Neural progenitor cell (in vitro differentiated cells): ENCODE measurements at regions not wholly inside any gene's neighbourhood (a gene's known extent, or its start where the extent isn't known, plus 50 kb on each side); places are given as distances from the start of the nearest gene placed in this dataset.

Experiments
- DNase-seq: peaks from one replicate; pipeline ENCODE4 v3.0.0-alpha.2; 2016; ENCODE audit warnings: low spot score
- H2AFZ ChIP-seq: fragments of 200-600 bp; sonication (generic); replicated peaks from 2 replicates; pipeline ENCODE4 v1.6.1; 2016; ENCODE audit warnings: antibody characterized with exemption
- H3F3A ChIP-seq: fragments of 200-600 bp; sonication (generic); 2 replicates; pipeline ENCODE4 v1.6.1; 2016; ENCODE audit warnings: antibody characterized with exemption, low read depth
- H3K27ac ChIP-seq: fragments of 200-600 bp; sonication (generic); 2 replicates; pipeline ENCODE4 v1.5.1; 2016; ENCODE audit warnings: mild to moderate bottlenecking
- H3K27me3 ChIP-seq: fragments of 200-600 bp; sonication (generic); 2 replicates; pipeline ENCODE4 v1.6.1; 2016; ENCODE audit warnings: mild to moderate bottlenecking, moderate library complexity
- H3K36me3 ChIP-seq: fragments of 200-600 bp; sonication (generic); 2 replicates; pipeline ENCODE4 v1.5.1; 2016
- H3K4me1 ChIP-seq: fragments of 200-600 bp; sonication (generic); 2 replicates; pipeline ENCODE4 v1.6.1; 2016; ENCODE audit warnings: mixed run types
- H3K4me2 ChIP-seq: fragments of 200-600 bp; sonication (generic); 2 replicates; pipeline ENCODE4 v1.6.1; 2016
- H3K4me3 ChIP-seq: fragments of 200-600 bp; sonication (generic); 2 replicates; pipeline ENCODE4 v1.5.1; 2016
- H3K79me2 ChIP-seq: fragments of 200-600 bp; sonication (generic); 2 replicates; pipeline ENCODE4 v1.6.1; 2016; ENCODE audit warnings: low read depth
- H3K9ac ChIP-seq: fragments of 200-600 bp; sonication (generic); 2 replicates; pipeline ENCODE4 v1.6.1; 2016
- H3K9me3 ChIP-seq: fragments of 200-600 bp; sonication (generic); 2 replicates; pipeline ENCODE4 v1.5.1; 2016; ENCODE audit warnings: low read depth
- H4K20me1 ChIP-seq: fragments of 200-600 bp; sonication (generic); 2 replicates; pipeline ENCODE4 v1.6.1; 2016; ENCODE audit warnings: low read depth
- H3K27ac Mint-ChIP-seq: 3 replicates; pipeline ENCODE4 v1.8.0; 2021; ENCODE audit warnings: mixed read lengths
- H3K27me3 Mint-ChIP-seq: 2 replicates; pipeline ENCODE4 v1.8.0; 2022; ENCODE audit warnings: low read depth, mild to moderate bottlenecking, inconsistent platforms, moderate library complexity, mixed read lengths; ENCODE audit not compliant: insufficient read depth
- H3K36me3 Mint-ChIP-seq: 3 replicates; pipeline ENCODE4 v1.8.0; 2021; ENCODE audit warnings: mixed read lengths
- H3K4me1 Mint-ChIP-seq: 3 replicates; pipeline ENCODE4 v1.8.0; 2021; ENCODE audit warnings: mixed read lengths
- H3K4me3 Mint-ChIP-seq: 3 replicates; pipeline ENCODE4 v1.8.0; 2021; ENCODE audit warnings: mild to moderate bottlenecking, moderate library complexity, mixed read lengths
- H3K9me3 Mint-ChIP-seq: 3 replicates; pipeline ENCODE4 v1.8.0; 2020; ENCODE audit warnings: mixed read lengths
- CTCF ChIP-seq: fragments of 200-600 bp; sonication (generic); IDR thresholded peaks from 2 replicates; pipeline ENCODE4 v1.5.1; 2017; ENCODE audit warnings: antibody characterized with exemption, mild to moderate bottlenecking
- EZH2 ChIP-seq: fragments of 200-600 bp; sonication (generic); IDR thresholded peaks from 2 replicates; pipeline ENCODE4 v1.6.1; 2017; ENCODE audit warnings: antibody characterized with exemption, mild to moderate bottlenecking, moderate library complexity
- EZH2phosphoT487 ChIP-seq: fragments of 200-600 bp; sonication (generic); IDR thresholded peaks from 2 replicates; pipeline ENCODE4 v1.6.1; 2017; ENCODE audit warnings: antibody characterized with exemption

GRCh38 chr2:228845162-228845925 is 425.7 kb downstream of the PID1 start:
- TF ChIP-seq CTCF: no peak
- no peak for TF ChIP-seq EZH2phosphoT487
- TF ChIP-seq EZH2: no peak
- H3K4me1 Mint-ChIP-seq: no peaks in the 10 kb centered on the region
- no peaks in the 10 kb centered on the region for H3K36me3 Mint-ChIP-seq
- Histone ChIP-seq H3K9ac (no peak overlapping the region), H2AFZ (no peak overlapping the region), H3K4me2 (no peak overlapping the region), H3K36me3 (no peaks in the 10 kb centered on the region), H3K4me3 (no peak overlapping the region), H3K79me2 (no peaks in the 10 kb centered on the region), H4K20me1 (no peaks in the 10 kb centered on the region), H3K27me3 (no peaks in the 10 kb centered on the region), H3K9me3 (no peaks in the 10 kb centered on the region), H3K27ac (no peak overlapping the region), H3K4me1 (no peaks in the 10 kb centered on the region), H3F3A (no peaks in the 10 kb centered on the region)
- peaks cover 5% of the 10 kb centered on the region for H3K27me3 Mint-ChIP-seq
- H3K4me3 Mint-ChIP-seq: no peak overlapping the region
- DNase-seq: no peak
- no peaks in the 10 kb centered on the region for H3K9me3 Mint-ChIP-seq
- H3K27ac Mint-ChIP-seq: no peak overlapping the region

- Histone ChIP-seq H3F3A (no peaks in the 10 kb centered on the region), H3K4me1 (peaks cover 4% of the 10 kb centered on the region), H4K20me1 (no peaks in the 10 kb centered on the region), H3K9ac (no peak overlapping the region), H3K27me3 (no peaks in the 10 kb centered on the region), H3K4me3 (no peak overlapping the region), H2AFZ (no peak overlapping the region), H3K27ac (no peak overlapping the region), H3K79me2 (no peaks in the 10 kb centered on the region), H3K36me3 (no peaks in the 10 kb centered on the region), H3K9me3 (no peaks in the 10 kb centered on the region), H3K4me2 (no peak overlapping the region)
- peaks cover 5% of the 10 kb centered on the region for H3K27me3 Mint-ChIP-seq
- no peak for DNase-seq
- peaks cover 11% of the 10 kb centered on the region for H3K4me1 Mint-ChIP-seq
- no peak overlapping the region for H3K27ac Mint-ChIP-seq
- TF ChIP-seq EZH2: no peak
- TF ChIP-seq EZH2phosphoT487: no peak
- TF ChIP-seq CTCF: no peak
- H3K36me3 Mint-ChIP-seq: no peaks in the 10 kb centered on the region
- H3K4me3 Mint-ChIP-seq: no peak overlapping the region
- no peaks in the 10 kb centered on the region for H3K9me3 Mint-ChIP-seq
Measured at GRCh38 chr2:228841877-228842276, 429.2 kb downstream of the PID1 start.

GRCh38 chr2:228841475-228841874 is 429.6 kb downstream of the PID1 start:
- Histone ChIP-seq H3K9me3 (no peaks in the 10 kb centered on the region), H3K79me2 (no peaks in the 10 kb centered on the region), H4K20me1 (no peaks in the 10 kb centered on the region), H3K4me2 (no peak overlapping the region), H3K36me3 (no peaks in the 10 kb centered on the region), H3K27ac (no peak overlapping the region), H3K27me3 (no peaks in the 10 kb centered on the region), H3K9ac (no peak overlapping the region), H3K4me3 (no peak overlapping the region), H3F3A (no peaks in the 10 kb centered on the region), H2AFZ (no peak overlapping the region), H3K4me1 (peaks cover 4% of the 10 kb centered on the region)
- Mint-ChIP-seq H3K4me1 (peaks cover 11% of the 10 kb centered on the region), H3K36me3 (no peaks in the 10 kb centered on the region), H3K27me3 (peaks cover 5% of the 10 kb centered on the region), H3K9me3 (no peaks in the 10 kb centered on the region), H3K4me3 (no peak overlapping the region), H3K27ac (no peak overlapping the region)
- no peak for DNase-seq
- TF ChIP-seq EZH2 (no peak), EZH2phosphoT487 (no peak), CTCF (no peak)
